GM04504 (cell line): ENCODE measurements at regions not wholly inside any gene's neighbourhood (a gene's known extent, or its start where the extent isn't known, plus 50 kb on each side); places are given as distances from the start of the nearest gene placed in this dataset.
A peak's percentile ranks its signal among the peaks of the same experiment; 100 is the strongest.
"Not testable (repeated sequence)": the region's sequence is repeated elsewhere in the genome, so short reads cannot be mapped to it uniquely, and the experiment has no call there.

Source experiments
- DNase-seq: peaks from one replicate; pipeline ENCODE4 v3.0.0-alpha.2; 2012; ENCODE audit warnings: low read depth

GRCh38 chr10:113470372-113471240 lies 82.2 kb upstream of the HABP2 start:
- DNase-seq = no peak

- DNase-seq = no peak
These were observed 81.4 kb upstream of the HABP2 start for GRCh38 chr10:113471241-113471996.

- no peak for DNase-seq
These were observed 79.8 kb upstream of the HABP2 start for GRCh38 chr10:113473011-113473410.

- peak; percentile 47 for DNase-seq
These were observed 79.0 kb upstream of the HABP2 start for GRCh38 chr10:113473851-113474250.

- no peak for DNase-seq
These were observed 78.1 kb upstream of the HABP2 start for GRCh38 chr10:113474752-113475151.

GRCh38 chr10:113475381-113475807 lies 77.5 kb upstream of the HABP2 start:
- peak; percentile 92 for DNase-seq

- DNase-seq = no peak
These were observed 76.7 kb upstream of the HABP2 start for GRCh38 chr10:113476191-113476590.

GRCh38 chr10:113476673-113477072 lies 76.2 kb upstream of the HABP2 start:
- DNase-seq = no peak

GRCh38 chr10:113477451-113477850 lies 75.4 kb upstream of the HABP2 start:
- DNase-seq = no peak

GRCh38 chr10:113479346-113480080 lies 73.3 kb upstream of the HABP2 start:
- no peak for DNase-seq

- DNase-seq = no peak
These were observed 72.8 kb upstream of the HABP2 start for GRCh38 chr10:113480081-113480360.

GRCh38 chr10:113480851-113481502 lies 71.9 kb upstream of the HABP2 start:
- no peak for DNase-seq

- no peak for DNase-seq
These were observed 68.4 kb upstream of the HABP2 start for GRCh38 chr10:113484487-113484886.

- DNase-seq = no peak
These were observed 67.1 kb upstream of the HABP2 start for GRCh38 chr10:113485736-113486135.

GRCh38 chr10:113486531-113486930 lies 66.3 kb upstream of the HABP2 start:
- no peak for DNase-seq

GRCh38 chr10:113487154-113487553 lies 65.7 kb upstream of the HABP2 start:
- DNase-seq = no peak

- no peak for DNase-seq
These were observed 64.7 kb upstream of the HABP2 start for GRCh38 chr10:113488186-113488585.

- not testable (repeated sequence) for DNase-seq
These were observed 63.3 kb upstream of the HABP2 start for GRCh38 chr10:113489522-113489921.

GRCh38 chr10:113491967-113492565 lies 60.8 kb upstream of the HABP2 start:
- peak; percentile 50 for DNase-seq

GRCh38 chr10:113493195-113493594 lies 59.7 kb upstream of the HABP2 start:
- DNase-seq = no peak

GRCh38 chr10:113493882-113494301 lies 59.0 kb upstream of the HABP2 start:
- DNase-seq = peak; percentile 55

GRCh38 chr10:113494761-113495160 lies 58.1 kb upstream of the HABP2 start:
- DNase-seq = no peak
